HepG2 (cell line): ENCODE measurements at regions not wholly inside any gene's neighbourhood (a gene's known extent, or its start where the extent isn't known, plus 50 kb on each side); places are given as distances from the start of the nearest gene placed in this dataset.
"Not testable (repeated sequence)": the region's sequence is repeated elsewhere in the genome, so short reads cannot be mapped to it uniquely, and the experiment has no call there.

Source experiments
- ATAC-seq: fragments of 200-7000 bp; cut with Tn5 transposase; 3 replicates; pipeline ENCODE4 v1.9.1; 2020; ENCODE audit warnings: mild to moderate bottlenecking, moderate library complexity
- BruUV-seq: library from RNA; stranded (reverse); fragments of 400-500 nt; replicated peaks from 2 replicates; lab custom pipeline; 2021; lab: Mats Ljungman, UMichigan
- CTCF ChIA-PET: fragments of 300-600 bp; formaldehyde crosslinking; extraction: SDS; loops from one replicate; lab custom pipeline; 2021; ENCODE audit warnings: low total read pairs, inconsistent platforms, low intra/inter-chr PET ratio; lab: Yijun Ruan, JAX
- POLR2A ChIA-PET: fragments of 350-600 bp; sonication (Branson Sonifier 250); formaldehyde crosslinking; loops from one replicate; lab custom pipeline; 2020; ENCODE audit warnings: antibody characterized with exemption, inconsistent platforms; lab: Yijun Ruan, JAX
- DNase-seq: peaks from one replicate; pipeline ENCODE4 v3.0.0-alpha.2; 2015; ENCODE audit warnings: low spot score
- FAIRE-seq: peaks from 3 replicates; lab custom pipeline; 2011; peaks lifted over from hg19 to GRCh38; lab: Jason Lieb, UNC
- H2AFZ ChIP-seq: one replicate; pipeline ENCODE4 v1.6.1; 2011; ENCODE audit warnings: low read length, inconsistent platforms
- H3K27ac ChIP-seq: fragments of 300-600 bp; 3 replicates; pipeline ENCODE4 v1.8.0; 2011; ENCODE audit warnings: mixed run types, mild to moderate bottlenecking, mixed read lengths, low read length, inconsistent platforms; ENCODE audit not compliant: insufficient read depth; ENCODE audit errors: extremely low read length
- H3K27me3 ChIP-seq, 2 experiments: fragments of 200-600 bp in 1 of 2; 2 replicates in 1 of 2; 3 replicates in 1 of 2; pipeline versions ENCODE4 v1.6.0 to v1.8.0; 2011; ENCODE audit warnings: low read length in 2 of 2, mild to moderate bottlenecking in 2 of 2, moderate library complexity in 2 of 2, inconsistent platforms in 1 of 2; ENCODE audit not compliant: insufficient read depth in 2 of 2, control insufficient read depth in 1 of 2
- H3K36me3 ChIP-seq, 2 experiments: fragments of 200-600 bp in 1 of 2; replicated peaks in 1 of 2; 2 replicates in 1 of 2; 3 replicates in 1 of 2; pipeline versions ENCODE4 v1.5.1 to v1.8.0; 2011; ENCODE audit warnings: low read length in 2 of 2, inconsistent platforms in 1 of 2; ENCODE audit not compliant: insufficient read depth in 2 of 2, control insufficient read depth in 1 of 2
- H3K4me1 ChIP-seq: 2 replicates; pipeline ENCODE4 v1.5.1; 2012; ENCODE audit warnings: low read length, inconsistent platforms; ENCODE audit not compliant: insufficient read depth
- H3K4me2 ChIP-seq: 2 replicates; pipeline ENCODE4 v1.6.0; 2011; ENCODE audit warnings: low read depth, low read length, inconsistent platforms
- H3K4me3 ChIP-seq, 3 experiments: fragments of 200-600 bp in 1 of 3; sonication (generic), shearing (Covaris generic) in 1 of 3; replicated peaks in 1 of 3; 2 replicates each; pipeline ENCODE4 v1.5.1; 2011 to 2016; ENCODE audit warnings: low read length in 3 of 3, inconsistent platforms in 2 of 3, low read depth in 2 of 3, mild to moderate bottlenecking in 2 of 3, control low read depth in 1 of 3, mixed read lengths in 1 of 3; ENCODE audit not compliant: insufficient read depth in 1 of 3
- H3K79me2 ChIP-seq: one replicate; pipeline ENCODE4 v1.6.1; 2011; ENCODE audit warnings: low read length, inconsistent platforms; ENCODE audit not compliant: insufficient read depth
- H3K9ac ChIP-seq: 2 replicates; pipeline ENCODE4 v1.6.0; 2011; ENCODE audit warnings: mild to moderate bottlenecking, low read depth, low read length, inconsistent platforms; ENCODE audit not compliant: insufficient read depth
- H3K9me3 ChIP-seq: 2 replicates; pipeline ENCODE4 v1.5.1; 2012; ENCODE audit warnings: mild to moderate bottlenecking, low read length
- H4K20me1 ChIP-seq: 2 replicates; pipeline ENCODE4 v1.6.0; 2011; ENCODE audit warnings: inconsistent platforms, mild to moderate bottlenecking, low read length, moderate library complexity; ENCODE audit not compliant: insufficient read depth
- HNF1A ChIP-seq, 2 experiments: sonication (generic) in 1 of 2; formaldehyde crosslinking in 1 of 2; IDR thresholded peaks; 2 replicates each; pipeline versions ENCODE4 v1.4.0 to v1.6.1; 2016 to 2020; ENCODE audit warnings: borderline replicate concordance in 1 of 2, low read depth in 1 of 2, mild to moderate bottlenecking in 1 of 2, missing genetic modification reagents in 1 of 2
- PAXIP1 ChIP-seq: sonication (generic); formaldehyde crosslinking; conservative IDR thresholded peaks from 2 replicates; pipeline ENCODE4 v1.4.0; 2020; ENCODE audit warnings: mild to moderate bottlenecking, missing genetic modification reagents, moderate library complexity
- PITX1 ChIP-seq: sonication (generic); formaldehyde crosslinking; IDR thresholded peaks from 2 replicates; pipeline ENCODE4 v1.5.1; 2020; ENCODE audit warnings: mild to moderate bottlenecking, missing genetic modification reagents
- POLR2A ChIP-seq, 2 experiments: IDR thresholded peaks; 2 replicates each; pipeline ENCODE4 v1.6.1; 2011; ENCODE audit warnings: low read depth in 2 of 2, low read length in 2 of 2, mild to moderate bottlenecking in 1 of 2, moderate library complexity in 1 of 2; ENCODE audit not compliant: insufficient read depth in 1 of 2
- POLR2AphosphoS5 ChIP-seq: IDR thresholded peaks from 2 replicates; pipeline ENCODE4 v1.6.1; 2012; ENCODE audit warnings: low read depth, low read length
- YY1 ChIP-seq: IDR thresholded peaks from 2 replicates; pipeline ENCODE4 v1.6.1; 2011; ENCODE audit warnings: low read length, low read depth, moderate library complexity, mild to moderate bottlenecking; ENCODE audit not compliant: insufficient read depth, insufficient replicate concordance
- ZNF687 ChIP-seq: sonication (generic); formaldehyde crosslinking; IDR thresholded peaks from 2 replicates; pipeline ENCODE4 v1.5.1; 2020; ENCODE audit warnings: mild to moderate bottlenecking, missing genetic modification reagents, moderate library complexity
- WGBS: methylation state at CpG from one replicate; pipeline ENCODE4 v1.1.6; 2017; ENCODE audit warnings: low lambda C conversion rate; 5-methylcytosine and 5-hydroxymethylcytosine counted together
- in situ Hi-C: cut with HindIII; loops from 2 replicates; pipeline ENCODE4 v1.10.0; 2017; ENCODE audit warnings: low pct_unique_long_range_greater_than_20kb; ENCODE audit not compliant: extremely low pct_ligation_motif_present
- intact Hi-C: fragments of 100-400 bp; cut with micrococcal nuclease; formaldehyde crosslinking; loops from one replicate; pipeline ENCODE4 v1.10.0; 2022; ENCODE audit not compliant: unreplicated experiment

GRCh38 chrY:12391655-12392559 lies 309.1 kb upstream of the USP9Y start:
- DNase-seq, result peak; percentile 63
- 0% methylated on average over 7 of the region's 17 CpGs for WGBS
- TF ChIP-seq POLR2AphosphoS5 (0 out of 2 replicates have a peak, but pooled peaks have one; percentile 35), ZNF687 (CRISPR knock-in tag) (peak; percentile 41), PITX1 (CRISPR knock-in tag) (peak; percentile 48; the same call in 1 of the 2 replicates), YY1 (peak; percentile 27), HNF1A (IDR thresholded peaks at IDR 0.05; ENCODE audit: low read depth) (peak; percentile 72), HNF1A (CRISPR knock-in tag; IDR thresholded peaks at IDR 0.05; ENCODE audit: borderline replicate concordance) (peak; percentile 54; the same call in 1 of the 2 replicates), PAXIP1 (CRISPR knock-in tag) (peak; percentile 49; the same call in 1 of the 2 replicates), POLR2A (IDR thresholded peaks at IDR 0.05; ENCODE audit: insufficient read depth in 1 of 2, low read depth in 2 of 2, low read length in 2 of 2) (peak in 1 of 2 experiments; percentile 38; a peak in 1 of 4 replicates)

More at GRCh38 chrY:12391655-12392559, 309.1 kb upstream of the USP9Y start:
- Histone ChIP-seq H3K4me2 (peak overlapping the region; percentile 69), H3K27ac (peak overlapping the region; percentile 67), H3K4me1 (peaks cover 34% of the 10 kb centered on the region), H3K4me3 (peak overlapping the region; percentile 21 to 46 (median 23); a peak in 4 of 6 replicates)
- H3K36me3 ChIP-seq, in situ Hi-C loops, intact Hi-C loops, H2AFZ ChIP-seq, BruUV-seq, H4K20me1 ChIP-seq, H3K27me3 ChIP-seq, CTCF ChIA-PET, H3K9ac ChIP-seq, H3K79me2 ChIP-seq, H3K9me3 ChIP-seq: not testable (repeated sequence)
- ATAC-seq (peak; percentile 93), FAIRE-seq (peak; percentile 80)
- POLR2A ChIA-PET, result interaction anchor here (1.8 kb wide), 1 partner anchor 30 kb away, joined by 4 read pairs; no protein-coding TSS in a partner anchor
